ENCODE measurements at regions not wholly inside any gene's neighbourhood (a gene's known extent, or its start where the extent isn't known, plus 50 kb on each side); places are given as distances from the start of the nearest gene placed in this dataset.

DNA sequence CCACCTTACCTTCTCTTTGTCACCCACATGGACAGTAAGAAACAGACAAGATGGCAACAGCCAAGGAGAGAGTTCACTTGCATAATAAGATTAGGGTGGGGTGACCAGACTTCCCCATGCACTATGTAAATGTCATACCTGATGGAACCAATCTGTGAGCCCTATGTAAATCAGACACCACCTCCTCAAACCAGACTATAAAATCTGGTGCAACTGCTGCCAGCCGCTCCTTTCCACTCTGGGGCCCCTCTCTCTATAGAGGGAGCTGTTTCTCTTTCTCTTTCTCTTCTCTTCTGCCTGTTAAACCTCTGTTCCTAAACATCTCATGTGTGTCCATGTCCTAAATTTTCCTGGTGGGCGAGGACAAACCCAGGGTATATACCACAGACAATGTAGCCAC, 405.5 kb upstream of the CNTN4 start:
- no peak for DNase-seq (ENCODE audit: low read depth)

DNA sequence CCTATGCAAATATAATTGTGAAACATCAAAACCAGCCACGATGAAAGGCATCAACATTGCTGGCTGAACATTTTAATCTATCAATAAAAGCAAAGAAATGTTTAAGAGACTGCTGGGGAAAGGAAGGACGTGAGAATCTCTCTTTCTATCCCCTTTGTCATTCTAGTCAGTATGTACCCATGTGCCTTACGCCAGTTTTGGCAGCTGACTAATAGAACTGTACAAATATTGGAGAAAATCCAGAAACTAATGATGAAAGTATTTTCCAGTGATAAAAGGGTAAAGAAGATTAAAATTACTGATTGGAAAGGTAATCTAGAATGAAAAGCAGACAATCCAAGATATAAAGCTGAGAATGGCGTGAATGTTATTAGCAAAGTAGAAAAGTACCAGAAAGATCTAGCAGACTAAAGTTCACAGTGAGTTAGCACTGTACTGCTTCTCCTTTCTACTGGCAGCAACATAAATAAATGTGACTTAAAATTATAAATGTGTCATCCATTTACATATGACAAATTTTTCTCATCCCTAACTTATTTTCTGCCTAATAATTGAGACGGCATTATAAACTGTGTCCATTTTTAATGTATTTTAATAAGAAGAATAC, 401.9 kb upstream of the CNTN4 start:
- no peak for DNase-seq (ENCODE audit: low read depth)

DNA sequence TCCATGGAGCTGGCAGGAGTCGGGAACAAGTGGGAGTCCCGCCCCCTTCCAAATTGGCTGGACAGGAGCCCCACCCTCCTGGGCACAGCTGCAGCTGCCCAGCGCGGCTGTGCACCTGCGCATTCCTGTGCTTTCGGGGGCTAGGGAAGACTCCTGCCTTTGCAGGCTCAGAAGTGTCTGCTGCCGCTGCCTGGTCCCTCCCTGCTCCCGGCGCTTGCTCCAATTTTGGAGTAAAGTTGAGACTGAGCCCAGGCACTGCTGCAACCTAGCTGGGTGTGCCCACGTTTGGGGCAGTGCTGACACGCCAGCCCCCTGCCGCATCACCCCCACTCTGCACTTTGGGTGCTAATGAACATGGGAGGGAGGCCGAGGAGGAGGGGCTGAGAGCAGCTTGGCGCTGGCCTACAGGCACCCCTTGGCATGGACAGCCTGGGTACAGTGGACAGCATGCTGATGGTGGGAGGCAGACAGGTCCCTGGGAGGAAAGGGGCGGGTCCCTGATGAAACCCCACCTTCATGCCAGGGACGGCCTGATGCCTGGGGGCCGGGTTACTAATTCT, 399.2 kb upstream of the CNTN4 start:
- DNase-seq (ENCODE audit: low read depth) = no peak

DNA sequence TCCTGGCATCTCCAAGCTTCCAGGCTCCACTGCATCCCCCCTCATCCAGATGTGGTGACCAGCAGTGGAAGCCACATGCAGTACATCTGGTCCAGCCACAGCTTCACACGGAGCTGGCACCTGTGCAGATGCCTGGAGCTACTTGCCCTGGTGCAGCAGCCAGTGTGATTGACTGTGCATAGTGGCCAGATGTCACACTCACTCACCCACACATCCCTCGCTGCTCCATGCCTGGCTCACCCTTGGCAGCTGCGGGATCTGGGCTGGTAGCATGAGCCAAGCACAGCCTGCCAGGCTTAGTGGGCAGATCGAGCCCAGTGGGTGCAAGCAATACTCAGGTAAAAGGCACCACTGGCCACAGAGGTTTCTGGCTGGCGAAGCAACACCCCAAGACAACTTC, 398.0 kb upstream of the CNTN4 start:
- no peak for DNase-seq (ENCODE audit: low read depth)

DNA sequence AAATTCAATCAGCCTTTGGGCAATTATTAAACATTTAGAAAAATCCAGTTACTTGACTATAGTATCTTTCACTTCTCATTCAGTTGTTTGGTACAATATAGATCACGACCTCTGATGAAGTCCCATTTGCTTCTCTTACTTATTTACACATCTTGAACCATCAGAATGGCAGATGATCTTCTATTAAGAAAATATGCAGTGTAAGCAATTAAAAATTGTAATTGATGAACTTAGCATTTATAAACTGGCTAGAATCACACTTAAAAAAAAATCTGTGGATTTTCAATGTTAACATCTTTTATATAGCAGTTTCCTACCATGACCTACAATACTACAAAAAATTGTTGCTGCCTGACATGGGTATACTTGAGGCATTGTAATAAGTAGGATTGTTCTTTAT, 395.5 kb upstream of the CNTN4 start:
- DNase-seq (ENCODE audit: low read depth) = no peak

DNA sequence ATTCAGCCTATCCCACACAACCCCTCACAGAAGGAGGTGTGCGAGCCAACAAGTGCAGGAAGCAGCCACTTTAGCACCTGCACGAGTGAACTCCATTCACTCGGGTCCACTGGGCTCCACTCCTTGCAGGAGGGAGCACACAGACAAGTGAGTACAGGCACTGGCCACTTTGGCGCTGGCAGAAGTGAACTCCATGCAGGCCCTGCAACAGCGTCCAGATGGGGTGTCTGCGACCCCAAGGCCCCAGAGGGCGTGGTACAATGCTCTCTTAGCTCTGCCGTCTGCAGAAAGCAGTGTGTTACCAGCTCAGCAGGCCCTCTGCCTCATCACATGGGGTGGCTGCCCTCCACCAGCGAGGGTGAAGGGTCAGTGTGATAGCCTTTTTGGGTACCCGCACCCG, 388.0 kb upstream of the CNTN4 start:
- no peak for DNase-seq (ENCODE audit: low read depth)

DNA sequence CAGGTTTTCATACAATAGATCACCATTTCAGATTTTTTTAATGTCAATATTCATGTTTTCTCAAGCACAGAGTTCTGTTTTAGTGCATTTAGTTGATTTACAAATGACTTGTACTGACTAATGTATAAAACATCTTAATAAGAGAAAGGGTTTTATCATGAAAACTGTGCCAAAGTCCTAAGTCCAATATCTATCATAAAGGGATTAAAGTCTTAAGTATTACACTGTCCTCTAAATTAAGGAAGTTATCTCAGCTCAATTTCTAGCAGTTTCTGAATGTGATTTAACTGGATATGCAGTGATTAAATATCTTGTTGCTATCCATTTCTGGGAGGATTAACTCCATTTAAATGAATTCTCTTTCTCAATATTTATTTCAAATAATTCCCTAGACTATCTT, 381.1 kb upstream of the CNTN4 start:
- no peak for DNase-seq (ENCODE audit: low read depth)

DNA sequence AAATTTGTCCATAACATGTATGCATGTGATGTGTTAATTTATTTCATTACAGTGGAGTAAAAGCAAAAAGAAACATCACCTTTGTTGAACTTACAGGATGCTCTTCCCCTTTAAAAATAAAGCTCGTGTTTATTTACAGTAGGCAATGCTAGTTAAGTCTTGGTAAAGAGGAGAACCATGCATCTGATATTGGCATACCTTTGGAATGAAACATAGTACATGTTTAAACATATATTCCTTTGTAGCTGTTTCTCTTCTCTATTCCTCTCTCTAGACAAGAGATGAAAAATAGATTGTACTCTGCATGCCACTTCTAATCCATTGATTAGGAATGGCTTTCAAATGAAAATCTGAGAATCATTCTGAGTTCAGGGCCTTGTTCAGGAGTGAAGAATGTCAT, 374.9 kb upstream of the CNTN4 start:
- no peak for DNase-seq (ENCODE audit: low read depth)

DNA sequence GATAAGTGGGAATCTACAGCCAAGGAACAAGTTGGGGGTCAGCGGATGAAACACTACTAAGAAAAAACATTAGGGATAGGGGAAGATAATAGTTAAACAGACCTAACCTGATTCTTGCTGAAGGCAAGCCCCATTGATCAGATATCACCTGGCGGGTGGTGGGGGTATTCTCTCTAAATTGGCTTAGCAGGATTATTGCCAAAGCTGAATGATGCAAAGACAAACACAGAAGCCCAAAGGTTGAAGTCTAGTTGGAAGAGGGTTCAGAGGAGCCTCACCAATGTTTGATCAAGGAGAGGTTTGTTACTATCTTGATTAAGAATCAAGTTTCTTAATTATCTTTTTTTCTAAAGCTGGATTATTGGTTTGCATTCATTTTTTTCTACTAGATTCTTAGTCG, 371.9 kb upstream of the CNTN4 start:
- no peak for DNase-seq (ENCODE audit: low read depth)

DNA sequence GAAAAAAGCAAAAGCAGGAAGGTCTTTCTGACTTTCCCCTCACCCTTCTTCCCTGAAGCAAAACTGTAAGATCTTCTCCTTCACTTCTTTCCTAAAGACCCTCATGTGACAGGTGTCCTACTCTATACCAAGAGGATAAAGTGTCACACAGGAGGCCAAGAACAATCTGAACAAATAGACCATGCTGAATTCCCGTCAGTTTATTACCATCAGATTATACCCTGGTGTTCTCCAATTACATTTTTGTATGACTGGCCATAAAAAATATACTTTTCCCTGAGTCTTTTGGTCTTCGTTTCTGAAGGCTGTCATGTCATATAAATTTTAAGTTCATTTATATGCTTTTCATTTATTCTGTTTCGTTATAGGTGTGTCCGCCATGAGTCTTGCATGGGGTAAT, 371.4 kb upstream of the CNTN4 start:
- DNase-seq (ENCODE audit: low read depth) = no peak

DNA sequence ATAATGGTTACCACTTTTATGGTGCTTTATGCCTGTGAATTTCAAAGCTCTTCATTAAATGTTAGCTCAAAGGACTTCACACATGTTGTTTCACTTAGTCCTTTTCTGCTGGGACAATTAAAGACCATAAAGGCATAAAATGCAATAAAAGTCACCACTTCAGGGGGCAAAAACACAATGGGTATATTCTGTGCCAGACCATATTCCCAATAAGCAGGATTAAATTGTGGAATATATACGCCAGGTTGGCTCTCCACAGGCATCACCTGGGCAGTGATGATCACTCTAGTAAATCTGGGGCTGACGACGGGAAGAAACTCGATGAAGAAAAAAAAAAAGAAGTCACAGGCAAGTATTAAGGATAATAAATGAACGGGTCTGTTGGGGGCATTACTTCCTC, 370.2 kb upstream of the CNTN4 start:
- no peak for DNase-seq (ENCODE audit: low read depth)

DNA sequence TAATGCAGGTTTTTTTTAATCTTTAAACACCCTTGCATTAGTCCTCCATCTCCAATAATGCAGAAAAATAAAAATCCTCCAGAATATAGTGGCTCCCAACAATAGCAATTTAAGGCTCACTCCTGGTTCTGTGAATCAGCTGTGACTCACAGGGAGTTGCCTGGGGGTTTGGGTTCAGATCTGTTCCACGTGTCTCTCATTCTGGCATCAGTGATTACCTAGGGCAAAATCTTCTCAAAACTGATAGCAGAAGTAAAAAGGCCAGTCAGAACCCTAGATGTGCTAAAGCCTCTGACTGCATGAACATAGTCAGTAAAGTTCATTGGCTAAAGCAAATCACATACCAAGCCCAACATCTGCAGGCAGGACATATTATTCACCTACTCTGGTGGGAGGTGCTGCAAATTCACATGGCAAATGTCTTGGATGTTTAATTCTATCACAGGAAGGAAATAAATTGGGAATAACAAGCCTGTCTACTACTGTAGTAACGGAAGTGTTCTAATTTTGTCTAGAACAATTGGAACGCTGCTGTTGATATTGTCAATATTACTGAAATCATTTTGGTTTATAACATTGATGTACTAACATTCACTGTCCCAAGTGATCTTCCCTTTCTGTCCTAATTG, 364.1 kb upstream of the CNTN4 start:
- no peak for DNase-seq (ENCODE audit: low read depth)

DNA sequence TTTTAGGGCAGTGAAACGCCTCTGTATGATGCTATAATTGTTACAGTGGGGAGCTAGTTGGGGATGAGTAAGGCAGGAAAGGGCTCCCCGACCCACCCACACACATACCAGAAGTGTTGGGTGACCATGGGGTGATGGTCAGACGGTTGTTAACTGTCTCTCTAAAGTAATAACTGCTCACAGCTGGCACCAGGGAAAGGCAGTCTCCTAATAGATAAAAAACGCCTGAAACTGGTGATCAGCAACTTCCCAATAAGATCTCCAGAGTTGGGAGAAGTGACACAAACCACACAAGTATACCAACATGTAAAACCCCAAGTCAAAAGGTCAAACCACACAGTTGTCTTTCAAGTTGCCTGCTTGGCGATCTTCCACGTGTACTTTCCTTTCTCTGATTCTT, 346.5 kb upstream of the CNTN4 start:
- DNase-seq (ENCODE audit: low read depth) = peak; percentile 0

DNA sequence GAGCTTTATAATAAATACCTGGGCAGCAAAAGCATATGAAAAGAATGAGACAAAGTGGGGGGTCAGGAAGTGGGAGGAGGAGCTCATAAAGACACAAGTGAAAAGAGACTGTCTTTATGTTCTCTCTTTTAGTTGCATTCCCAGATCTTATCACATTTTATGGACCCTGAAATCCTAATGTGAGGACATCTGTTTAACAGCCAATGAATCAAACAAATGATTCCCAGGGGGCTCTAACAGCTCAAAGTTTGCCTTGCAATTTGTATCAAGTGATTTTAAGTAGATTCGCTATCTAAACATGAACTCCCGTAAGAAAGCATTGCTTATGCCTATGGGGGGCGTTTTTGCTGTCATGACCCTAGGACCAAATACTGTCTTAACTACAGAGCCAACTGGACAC, 332.3 kb upstream of the CNTN4 start:
- DNase-seq (ENCODE audit: low read depth) = no peak

DNA sequence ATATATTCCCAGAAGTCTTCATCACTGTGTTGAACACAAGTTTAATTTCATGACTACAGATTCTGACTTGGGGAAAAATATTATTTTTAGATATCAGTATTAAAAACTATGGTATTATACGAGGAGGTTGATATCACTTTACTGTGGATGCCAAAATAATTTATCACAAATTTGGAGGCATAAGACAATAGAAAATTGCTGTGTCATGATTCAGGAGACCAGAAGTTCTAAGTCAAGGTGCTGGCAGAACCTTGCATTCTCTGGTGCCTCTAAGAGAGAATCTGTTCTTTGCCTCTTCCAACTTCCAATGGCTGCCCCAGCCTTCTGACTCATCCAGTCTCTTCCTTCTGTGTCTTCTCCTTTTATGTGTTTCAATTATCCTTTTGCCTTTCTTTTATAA, 325.0 kb upstream of the CNTN4 start:
- no peak for DNase-seq (ENCODE audit: low read depth)

DNA sequence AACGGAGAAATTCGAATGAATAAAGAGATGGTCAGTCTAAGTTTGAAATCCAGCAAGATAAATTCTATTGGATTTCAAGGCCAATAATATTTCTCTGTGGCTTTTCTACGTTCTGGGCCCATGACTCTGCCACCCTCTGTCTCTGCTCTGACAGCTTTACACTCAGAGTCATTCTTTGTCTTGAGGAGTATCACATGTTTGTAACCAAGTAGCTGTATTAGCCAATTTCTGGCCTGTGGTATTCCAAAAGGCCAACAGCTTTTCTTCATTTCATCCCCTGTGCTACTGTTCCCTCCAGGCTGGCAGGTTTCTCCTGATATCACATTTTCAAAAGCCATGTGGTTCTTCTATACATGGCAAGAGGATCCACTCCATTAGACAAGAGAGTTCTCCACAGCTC, 324.1 kb upstream of the CNTN4 start:
- DNase-seq (ENCODE audit: low read depth) = no peak

DNA sequence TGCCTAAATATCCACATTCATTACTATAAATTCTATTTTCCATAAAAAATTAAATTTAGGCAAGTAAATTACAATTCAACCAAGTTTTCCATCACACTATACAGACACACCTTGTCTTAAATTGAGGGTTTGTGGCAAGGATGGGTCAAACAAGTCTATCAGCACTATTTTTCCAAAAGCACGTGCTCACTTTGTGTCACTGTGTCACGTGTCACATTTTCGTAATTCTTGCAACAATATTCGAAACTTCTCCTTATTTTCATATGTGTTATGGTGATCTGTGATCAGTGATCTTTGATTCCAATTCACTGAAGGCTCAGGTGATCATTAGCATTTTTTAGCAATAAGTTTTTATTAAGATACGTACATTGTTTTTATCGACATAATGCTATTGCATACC, 323.3 kb upstream of the CNTN4 start:
- no peak for DNase-seq (ENCODE audit: low read depth)

DNA sequence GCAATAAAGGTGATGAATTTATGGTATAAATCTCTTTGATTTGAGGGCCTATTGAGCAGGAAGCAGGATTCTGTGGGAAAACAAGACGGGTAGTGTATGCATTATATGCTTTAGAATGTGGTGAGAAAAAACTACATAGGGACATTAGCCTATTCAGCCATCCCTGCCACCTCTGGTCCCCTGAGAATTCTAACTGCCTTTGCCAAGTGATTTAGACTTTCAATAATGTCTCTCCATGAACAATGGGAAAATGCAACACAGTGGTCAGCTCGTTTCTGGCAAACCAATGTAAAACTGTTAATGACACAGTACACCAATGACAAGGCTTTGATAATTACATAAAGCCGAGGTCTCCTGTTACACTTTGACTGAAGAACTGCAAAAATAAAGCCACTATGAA, 314.7 kb upstream of the CNTN4 start:
- DNase-seq (ENCODE audit: low read depth) = no peak

DNA sequence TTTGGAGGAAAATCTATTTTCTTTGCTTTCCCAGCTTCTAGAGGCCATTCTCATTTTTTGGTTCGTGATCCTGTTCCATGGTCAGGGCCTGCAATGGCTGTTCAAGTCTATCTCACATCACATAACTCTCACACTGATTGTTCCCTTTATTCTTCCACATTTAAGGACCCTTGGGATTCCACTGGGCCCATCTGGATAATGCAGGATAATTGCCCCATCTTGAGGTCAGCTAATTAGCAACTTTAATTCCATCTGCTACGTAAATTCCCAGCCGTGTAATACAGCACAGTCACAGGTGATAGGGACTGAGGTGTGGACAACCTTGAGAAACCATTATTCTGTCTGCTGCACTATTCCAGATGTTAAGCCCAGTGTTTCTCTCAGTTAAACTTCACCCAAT, 311.6 kb upstream of the CNTN4 start:
- DNase-seq (ENCODE audit: low read depth) = no peak

DNA sequence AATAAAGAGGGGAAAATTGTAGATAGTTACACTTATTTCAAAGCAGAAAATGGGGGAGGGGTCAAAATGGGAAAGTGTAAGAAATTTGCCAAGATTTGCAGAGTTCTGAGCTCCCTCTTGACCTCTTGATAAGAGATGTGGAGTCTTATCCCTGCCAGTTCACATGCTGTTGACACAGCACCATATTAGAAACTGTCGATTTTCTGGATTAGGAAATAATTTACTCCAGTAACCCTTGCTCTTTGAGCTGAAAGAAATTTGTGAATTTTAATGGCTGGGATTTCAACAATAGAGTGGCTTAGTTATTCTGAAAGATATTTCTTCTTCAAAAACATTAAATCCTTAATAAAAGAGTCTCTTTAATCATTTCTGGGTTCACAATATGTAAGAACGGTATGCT, 306.2 kb upstream of the CNTN4 start:
- no peak for DNase-seq (ENCODE audit: low read depth)

DNA sequence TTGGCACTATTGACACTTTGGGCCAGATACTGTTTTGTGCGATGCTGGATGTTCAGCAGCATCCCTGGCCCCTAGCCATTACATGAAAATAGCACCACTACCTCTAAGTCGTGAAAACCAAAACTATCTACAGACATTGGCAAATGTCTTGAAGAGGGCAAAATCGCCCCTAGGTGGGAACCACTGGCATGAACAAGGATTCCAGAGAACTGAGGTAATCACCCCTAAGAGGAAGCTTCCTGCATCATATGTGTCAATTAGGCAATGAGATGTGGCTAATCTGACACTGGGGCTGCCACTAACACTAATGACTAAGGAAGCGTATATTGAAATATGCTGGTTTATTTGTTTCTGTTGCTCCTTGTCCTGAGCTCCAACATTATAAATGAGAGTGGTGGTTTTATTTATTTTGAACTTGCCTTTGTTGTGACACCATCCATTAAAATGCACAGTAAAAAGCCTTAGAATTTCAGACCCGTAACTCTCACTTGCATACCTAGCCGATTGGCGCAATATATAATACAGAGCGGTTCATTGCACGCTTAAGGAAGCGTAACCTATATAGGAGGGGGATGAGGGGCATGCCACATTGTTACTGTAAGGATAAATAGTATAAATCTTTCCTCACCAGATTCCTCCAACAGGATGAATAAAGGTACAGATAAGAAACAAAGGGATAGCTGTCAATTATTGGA, 299.8 kb upstream of the CNTN4 start:
- no peak for DNase-seq (ENCODE audit: low read depth)

DNA sequence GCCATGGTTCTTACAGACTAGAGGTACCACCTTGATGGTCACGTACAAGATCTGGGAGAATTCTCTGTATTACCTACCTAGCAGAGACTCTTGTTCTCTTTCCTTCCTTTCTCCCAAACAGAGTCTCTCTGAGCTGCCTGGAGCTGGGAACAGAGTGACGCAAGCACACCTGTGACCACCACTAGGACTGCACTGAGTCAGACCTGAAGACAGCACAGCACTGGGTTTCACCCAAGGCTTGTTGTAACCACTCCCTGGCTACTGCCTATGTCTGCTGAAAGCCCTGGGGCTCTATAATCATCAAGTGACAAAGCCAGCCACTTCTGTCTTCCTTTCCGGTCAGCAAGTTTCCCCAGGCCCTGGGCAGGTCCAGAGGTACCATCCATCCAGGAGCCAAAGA, 293.3 kb upstream of the CNTN4 start:
- DNase-seq (ENCODE audit: low read depth) = no peak

DNA sequence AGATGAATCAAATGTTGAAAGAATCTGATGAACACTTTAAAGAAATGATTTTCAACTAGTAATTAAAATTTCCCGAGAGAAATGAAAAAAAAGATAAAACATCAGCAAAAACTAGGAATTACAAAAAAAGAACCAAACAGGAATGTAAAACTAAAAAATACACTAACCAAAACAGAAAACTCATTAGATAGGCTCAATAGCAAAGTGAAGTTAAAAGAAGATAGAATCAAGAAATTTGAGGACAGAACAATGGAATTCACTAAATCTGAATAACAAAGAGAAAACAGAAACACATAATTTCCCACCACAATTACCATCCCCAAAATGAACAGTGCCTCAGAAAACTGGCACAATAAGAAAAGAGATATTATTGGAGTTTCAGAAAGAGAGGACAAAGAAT, 290.1 kb upstream of the CNTN4 start:
- DNase-seq (ENCODE audit: low read depth) = no peak
